ENCODE measurements at regions not wholly inside any gene's neighbourhood (a gene's known extent, or its start where the extent isn't known, plus 50 kb on each side); places are given as distances from the start of the nearest gene placed in this dataset.

DNA sequence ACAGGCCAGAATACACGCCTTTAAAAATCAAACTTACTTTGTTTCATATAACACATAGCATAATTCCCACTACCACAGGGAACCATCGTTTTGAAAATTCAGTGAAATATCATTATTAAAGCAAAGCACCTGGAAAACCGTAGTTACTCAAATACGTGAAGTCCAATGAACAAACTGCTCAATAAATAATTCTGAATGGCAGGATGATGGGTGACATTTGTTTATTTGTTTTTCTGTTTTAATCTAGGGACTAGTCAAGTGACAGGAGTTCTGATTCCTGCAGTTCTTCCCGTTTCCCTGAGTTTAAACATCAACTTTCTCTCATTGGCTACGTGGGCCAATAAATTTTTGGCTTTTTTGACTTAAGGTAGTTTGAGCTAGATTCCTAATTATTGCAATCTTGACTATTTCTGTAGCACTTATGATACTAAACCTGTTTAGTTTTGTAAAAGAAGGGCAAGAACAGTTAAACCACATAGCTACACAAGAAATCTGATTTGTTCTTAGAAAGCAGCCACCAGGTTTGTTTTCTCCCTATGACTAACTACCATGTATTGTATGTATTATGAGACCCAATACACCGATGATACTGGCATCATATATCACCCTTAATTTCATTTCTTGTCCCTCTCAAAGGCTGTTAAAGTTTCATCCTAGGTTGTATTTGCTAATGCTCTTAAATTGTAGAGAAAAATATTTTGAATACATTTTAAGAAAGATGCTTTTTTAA is 411.2 kb downstream of the SHQ1 start:
- DNase-seq (ENCODE audit: low read depth, low spot score) = no peak

DNA sequence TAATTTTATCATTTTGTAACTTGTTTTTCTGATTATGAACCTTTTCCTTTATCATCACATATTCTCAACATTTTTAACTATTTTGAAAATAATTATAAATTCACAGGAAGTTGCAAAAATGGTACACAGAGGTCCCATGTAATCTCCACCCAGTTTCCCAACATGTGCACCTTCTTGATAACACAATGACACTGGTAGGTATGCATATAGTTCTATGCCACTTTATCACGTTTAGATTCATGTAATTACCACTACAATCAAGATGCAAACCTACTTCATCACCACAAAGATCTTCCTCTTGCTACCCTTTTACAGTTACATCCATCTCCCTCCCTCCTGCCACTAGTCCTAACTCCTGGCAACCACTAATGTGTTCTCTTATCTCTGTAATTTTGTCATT is 413.9 kb downstream of the SHQ1 start:
- no peak for DNase-seq (ENCODE audit: low read depth, low spot score)

DNA sequence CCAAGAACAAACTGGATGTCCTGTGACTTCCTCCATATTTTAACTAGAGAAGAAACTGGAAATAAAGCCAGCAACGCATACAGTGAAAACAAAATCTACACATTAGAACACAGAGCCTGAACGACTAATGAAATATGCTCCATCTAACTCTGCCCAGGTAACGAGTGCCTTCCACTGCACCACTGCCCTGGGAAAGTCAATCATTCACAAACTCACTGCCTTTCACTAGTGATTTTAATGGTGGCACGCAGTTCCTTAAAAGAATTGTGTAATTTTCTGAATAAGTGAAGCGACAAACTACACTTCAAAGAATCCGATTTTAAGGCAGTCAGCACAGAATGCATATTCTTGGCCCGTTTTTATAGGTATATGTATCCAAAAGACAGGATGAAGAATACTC is 416.0 kb downstream of the SHQ1 start:
- no peak for DNase-seq (ENCODE audit: low read depth, low spot score)

GRCh38 chr3:72429589-72430353 is 418.5 kb downstream of the SHQ1 start:
- DNase-seq (ENCODE audit: low read depth, low spot score) = no peak

GRCh38 chr3:72428803-72429202 is 419.4 kb downstream of the SHQ1 start:
- no peak for DNase-seq (ENCODE audit: low read depth, low spot score)

DNA sequence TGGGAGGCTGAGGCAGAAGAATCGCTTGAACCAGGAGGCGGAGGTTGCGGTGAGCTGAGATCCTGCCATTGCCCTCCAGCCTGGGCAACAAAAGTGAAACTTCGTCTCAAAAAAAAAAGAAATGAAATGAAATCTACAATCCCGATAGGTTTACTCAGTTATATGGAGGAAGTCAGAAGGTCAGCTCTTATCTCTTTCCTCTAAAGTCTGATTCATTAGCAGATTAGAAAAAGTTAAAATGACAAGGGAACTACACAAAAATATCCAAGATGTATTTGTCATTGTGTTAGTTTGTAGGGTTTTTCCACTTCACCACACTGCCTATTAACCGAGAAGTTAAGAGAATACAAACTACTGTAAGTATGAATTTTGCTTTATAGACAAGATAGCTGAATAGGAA is 420.6 kb downstream of the SHQ1 start:
- no peak for DNase-seq (ENCODE audit: low read depth, low spot score)

DNA sequence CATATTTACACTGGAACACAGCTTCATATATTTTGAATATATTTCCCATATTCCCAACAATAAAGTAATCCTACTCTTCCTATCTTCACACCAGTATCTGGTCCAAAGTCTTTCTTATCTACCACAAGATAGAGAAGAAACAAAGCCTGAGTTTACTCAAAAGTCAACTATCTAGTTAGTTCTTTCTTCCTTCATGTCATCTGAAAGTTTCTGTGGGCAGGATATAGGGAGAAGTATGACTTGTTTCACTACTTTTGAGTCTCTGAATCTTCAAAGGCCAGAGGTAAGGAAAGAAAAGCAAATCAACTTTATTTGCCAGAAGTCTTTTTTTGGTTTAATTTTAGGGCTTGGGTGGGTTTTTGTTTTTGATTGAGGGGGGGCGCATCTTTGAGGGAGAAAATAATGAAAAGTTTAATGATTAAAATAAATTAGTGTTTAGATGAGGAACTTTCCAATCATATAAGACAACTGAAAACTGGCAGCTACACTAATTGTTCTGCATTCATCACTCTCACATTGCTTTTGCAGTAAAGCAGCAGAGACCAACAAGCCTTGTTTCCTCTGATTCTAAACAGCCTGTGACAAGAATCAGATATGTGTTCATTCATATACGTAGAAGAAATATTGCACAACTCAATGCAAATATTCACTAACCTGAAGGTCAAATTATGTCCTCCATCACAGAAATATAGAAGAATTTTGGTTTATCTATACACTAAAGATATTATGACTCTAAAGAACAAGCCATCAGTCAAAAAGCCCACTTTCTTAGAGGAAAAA is 421.4 kb downstream of the SHQ1 start:
- DNase-seq (ENCODE audit: low read depth, low spot score) = no peak

- DNase-seq (ENCODE audit: low read depth, low spot score) = no peak
Measured at GRCh38 chr3:72423643-72424042, 424.6 kb downstream of the SHQ1 start.

DNA sequence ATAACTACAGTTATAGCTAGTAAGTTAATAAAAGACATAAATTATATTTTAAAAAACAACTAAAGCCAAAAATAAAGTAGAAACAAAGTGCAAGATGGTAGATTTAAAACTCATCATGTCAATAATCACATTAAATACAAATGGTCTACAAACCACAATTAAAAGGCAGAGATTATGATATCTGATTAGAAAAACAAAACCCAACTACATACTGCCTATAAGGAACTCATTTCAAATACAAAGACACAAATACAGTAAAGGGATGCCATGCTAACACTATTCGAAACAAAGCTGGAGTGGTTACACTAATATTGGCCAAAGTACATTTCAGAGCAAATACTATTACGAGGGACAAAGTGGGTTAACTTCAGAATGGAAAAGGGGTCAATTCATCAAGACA is 426.5 kb downstream of the SHQ1 start:
- DNase-seq (ENCODE audit: low read depth, low spot score) = no peak

- DNase-seq (ENCODE audit: low read depth, low spot score) = no peak
Measured at GRCh38 chr3:72421126-72421525, 427.1 kb downstream of the SHQ1 start.

GRCh38 chr3:72418856-72419255 is 429.4 kb downstream of the SHQ1 start:
- DNase-seq (ENCODE audit: low read depth, low spot score) = no peak

GRCh38 chr3:72418244-72418643 is 430.0 kb downstream of the SHQ1 start:
- DNase-seq (ENCODE audit: low read depth, low spot score) = no peak

DNA sequence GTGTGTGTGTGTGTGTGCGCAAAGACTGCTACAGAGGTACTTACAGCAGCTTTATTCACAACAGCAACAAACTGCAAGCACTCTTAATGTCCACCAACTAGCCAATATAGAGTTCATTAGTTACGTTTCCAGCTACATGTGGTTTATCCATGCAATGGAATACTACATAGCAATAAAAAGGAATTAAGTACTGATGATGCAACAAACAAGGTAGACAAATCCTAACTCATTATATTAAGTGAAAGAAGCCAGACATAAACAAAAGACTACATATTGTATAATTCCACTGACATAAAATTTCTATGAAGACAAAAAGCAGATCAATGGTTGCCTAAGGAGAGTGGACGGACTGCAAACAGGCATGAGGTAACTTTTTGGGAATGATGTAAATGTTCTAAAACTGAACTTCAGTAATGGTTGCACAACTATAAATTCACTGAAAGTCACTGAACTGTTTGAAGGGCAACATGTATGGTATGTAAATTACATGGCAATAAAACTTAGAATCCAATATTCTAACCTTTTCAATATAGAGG is 433.7 kb downstream of the SHQ1 start:
- DNase-seq (ENCODE audit: low read depth, low spot score) = no peak

- DNase-seq (ENCODE audit: low read depth, low spot score) = no peak
Measured at GRCh38 chr3:72413228-72413627, 435.0 kb downstream of the SHQ1 start.

- DNase-seq (ENCODE audit: low read depth, low spot score) = no peak
Measured at GRCh38 chr3:72412340-72412956, 435.8 kb downstream of the SHQ1 start.

GRCh38 chr3:72411843-72412242 is 436.4 kb downstream of the SHQ1 start:
- DNase-seq (ENCODE audit: low read depth, low spot score) = no peak

DNA sequence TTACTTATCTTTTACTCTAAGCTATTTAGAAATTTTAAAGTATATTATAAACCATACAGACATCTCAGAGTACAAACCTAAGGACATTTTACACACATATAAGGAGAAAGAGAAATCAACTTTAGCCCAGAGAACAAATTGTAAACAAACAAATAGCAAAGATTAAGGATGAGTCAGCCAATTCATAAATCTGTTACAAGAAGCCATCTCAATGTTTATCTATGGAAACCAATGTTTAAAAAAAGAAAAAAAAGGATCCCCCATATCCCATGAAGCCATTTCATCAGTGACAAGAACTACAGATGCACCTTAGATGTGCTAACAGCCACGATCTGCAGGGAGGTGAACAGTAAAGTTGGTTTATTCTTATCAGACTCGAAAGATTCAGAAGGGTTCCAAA is 437.1 kb downstream of the SHQ1 start:
- no peak for DNase-seq (ENCODE audit: low read depth, low spot score)

GRCh38 chr3:72408983-72409779 is 439.1 kb downstream of the SHQ1 start:
- no peak for DNase-seq (ENCODE audit: low read depth, low spot score)

- no peak for DNase-seq (ENCODE audit: low read depth, low spot score)
Measured at GRCh38 chr3:72407766-72408165, 440.5 kb downstream of the SHQ1 start.

- DNase-seq (ENCODE audit: low read depth, low spot score) = no peak
Measured at GRCh38 chr3:72405943-72406566, 442.2 kb downstream of the SHQ1 start.

Data from activated CD4-positive, CD25-positive, alpha-beta regulatory T cell treated with anti-CD3 and anti-CD28 coated beads, Interleukin-2, amount 50 U/mL, for 16 hours (primary cell).